Right hindlimb (tissue), 1 donor: ENCODE measurements at regions not wholly inside any gene's neighbourhood (a gene's known extent, or its start where the extent isn't known, plus 50 kb on each side); places are given as distances from the start of the nearest gene placed in this dataset.
"Not testable (repeated sequence)": the region's sequence is repeated elsewhere in the genome, so short reads cannot be mapped to it uniquely, and the experiment has no call there.

Experiments
- DNase-seq: peaks from one replicate; pipeline ENCODE4 v3.0.0-alpha.2; 2018

DNA sequence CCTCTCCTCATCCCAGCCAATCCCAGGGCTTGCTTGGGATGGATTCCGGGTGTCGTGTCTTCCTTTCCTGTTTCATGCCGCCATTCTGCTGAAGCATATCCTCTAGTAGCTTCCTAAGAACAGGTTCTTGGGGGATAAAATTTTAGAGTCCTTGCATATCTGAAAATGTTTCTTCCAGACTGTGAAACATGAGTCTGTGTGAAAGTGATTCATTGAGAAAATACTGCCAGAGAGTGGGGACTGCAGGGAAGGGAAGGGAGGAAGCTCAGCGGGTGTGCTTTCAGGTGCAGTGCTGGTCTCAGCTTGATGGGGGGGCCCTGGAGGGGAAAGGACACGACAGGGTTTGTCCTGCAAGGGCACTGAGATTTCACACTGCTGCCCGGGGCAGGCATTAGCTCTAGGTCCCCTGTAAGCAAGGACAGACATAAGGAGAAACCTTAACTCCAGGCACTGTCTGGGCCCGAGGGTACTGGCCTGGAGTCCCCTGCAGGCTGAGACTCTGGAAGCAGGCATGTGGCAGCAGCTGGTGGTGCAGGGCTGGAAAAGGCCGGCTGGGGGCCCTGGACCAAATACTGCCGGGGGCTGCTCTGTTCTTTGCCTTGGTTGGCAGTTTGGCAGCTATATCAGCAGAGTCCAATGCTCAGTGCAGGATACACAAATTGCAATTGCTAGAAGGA lies 97.6 kb upstream of the HS6ST1 start:
- peak; percentile 6 for DNase-seq

DNA sequence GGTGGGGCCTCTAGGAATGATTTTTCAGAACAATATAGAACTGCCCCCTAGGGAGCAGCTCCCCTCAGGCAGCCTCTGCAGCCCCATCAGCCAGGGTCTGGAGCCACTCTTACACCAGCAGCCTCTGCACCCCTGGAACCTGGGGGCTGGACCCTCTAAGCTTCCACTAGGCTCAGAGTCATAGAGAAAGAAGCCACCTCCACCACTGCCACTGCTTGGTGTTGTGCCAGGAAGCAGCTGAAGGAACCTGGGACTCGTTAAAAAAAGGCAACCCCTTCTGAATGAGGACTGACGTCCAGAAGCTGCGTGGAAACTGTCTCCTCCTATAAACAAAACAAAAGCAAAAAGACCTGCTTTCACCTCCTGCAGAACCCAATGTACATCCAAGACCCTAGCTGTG lies 98.1 kb upstream of the HS6ST1 start:
- peak; percentile 4 for DNase-seq

DNA sequence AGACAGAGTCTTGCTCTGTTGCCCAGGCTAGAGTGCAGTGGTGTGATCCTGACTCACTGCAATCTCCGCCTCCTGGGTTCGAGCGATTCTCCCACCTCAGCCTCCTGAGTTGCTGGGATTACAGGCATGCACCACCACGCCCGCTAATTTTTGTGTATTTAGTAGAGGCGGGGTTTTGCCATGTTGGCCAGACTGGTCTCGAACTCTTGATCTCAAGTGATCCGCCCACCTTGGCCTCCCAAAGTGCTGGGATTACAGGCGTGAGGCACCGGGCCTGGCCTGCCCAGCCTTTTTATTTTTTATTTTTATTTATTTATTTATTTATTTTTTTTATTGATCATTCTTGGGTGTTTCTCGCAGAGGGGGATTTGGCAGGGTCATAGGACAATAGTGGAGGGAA lies 98.6 kb upstream of the HS6ST1 start:
- DNase-seq, result not testable (repeated sequence)

DNA sequence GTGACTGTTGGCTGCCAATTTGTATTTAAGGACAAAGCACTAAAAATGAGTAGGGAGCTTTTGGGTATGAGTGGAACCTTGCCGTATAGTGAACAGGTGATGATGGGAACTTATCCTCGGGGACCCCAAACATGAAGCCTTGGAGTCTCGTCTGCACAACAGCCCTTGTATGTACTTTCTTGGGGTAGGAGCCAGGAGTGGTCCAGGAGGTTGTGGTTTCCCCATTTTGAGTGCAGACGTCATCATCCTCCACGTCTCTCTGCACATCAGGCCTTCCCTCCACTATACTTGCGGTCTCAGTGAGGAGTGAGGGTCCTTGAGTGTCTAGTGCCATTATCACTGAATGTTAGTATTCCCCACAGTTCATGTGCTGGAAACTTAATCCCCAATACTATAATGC lies 101.5 kb upstream of the HS6ST1 start:
- no peak for DNase-seq

DNA sequence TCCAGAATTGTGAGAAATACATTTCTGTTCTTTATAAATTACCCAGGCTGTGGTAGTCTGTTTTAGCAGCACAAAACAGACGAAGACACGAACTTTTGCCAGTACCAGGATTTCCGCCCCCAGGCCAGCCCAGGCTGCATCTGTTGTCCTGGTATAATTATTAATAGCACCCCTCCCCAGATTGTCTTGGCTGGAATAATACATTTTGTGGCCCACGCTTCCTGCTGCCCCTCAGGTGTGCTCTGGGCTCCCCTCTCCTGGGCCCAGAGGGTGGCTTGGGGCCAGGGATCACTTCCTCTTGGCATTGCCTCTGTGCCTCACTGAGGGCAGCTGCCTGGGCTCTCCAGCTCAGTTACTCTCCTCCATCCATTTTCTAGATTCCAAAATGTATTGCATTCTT lies 102.1 kb upstream of the HS6ST1 start:
- peak; percentile 9 for DNase-seq

DNA sequence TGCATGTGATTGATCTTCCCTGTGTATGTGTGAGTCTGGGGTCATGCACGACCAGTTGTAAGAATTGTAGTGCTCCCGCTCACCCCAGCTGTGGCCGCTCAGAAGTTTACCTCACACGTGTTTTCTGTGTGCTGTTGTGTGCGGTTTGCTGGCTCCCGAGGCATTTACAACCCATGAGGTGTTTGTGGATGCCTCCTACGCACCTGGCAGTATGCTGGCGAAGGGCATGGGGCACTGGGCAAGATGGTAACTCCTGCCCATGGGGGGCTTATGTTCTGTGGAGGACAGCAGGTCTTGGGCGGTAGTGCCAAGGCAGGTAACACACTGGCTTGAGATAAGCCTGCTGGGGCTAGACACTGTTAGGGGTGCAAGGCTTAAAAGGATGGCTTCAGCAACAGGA lies 102.6 kb upstream of the HS6ST1 start:
- DNase-seq, result peak; percentile 12

DNA sequence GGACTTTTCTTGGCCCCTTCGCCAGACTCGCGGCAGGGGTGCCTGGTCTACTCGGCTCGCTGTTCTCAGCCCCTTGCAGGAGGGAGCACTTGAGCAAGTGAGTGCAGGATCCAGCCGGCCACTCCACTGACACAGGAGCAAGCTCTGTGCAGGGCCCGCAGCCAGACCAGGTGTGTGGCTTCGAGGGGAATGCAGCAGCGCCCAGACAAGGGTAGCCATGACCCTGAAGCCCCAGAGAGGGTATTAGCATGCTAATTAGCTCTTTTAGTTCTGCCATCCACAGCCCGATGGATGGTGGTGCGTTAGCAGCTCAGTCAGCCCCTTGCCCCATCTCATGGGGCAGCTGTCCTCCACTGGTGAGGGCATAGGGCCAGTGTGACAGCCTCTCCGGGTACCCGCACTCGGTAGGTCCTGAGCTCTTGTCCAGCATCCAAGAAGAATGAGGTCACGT lies 103.2 kb upstream of the HS6ST1 start:
- peak; percentile 12 for DNase-seq

DNA sequence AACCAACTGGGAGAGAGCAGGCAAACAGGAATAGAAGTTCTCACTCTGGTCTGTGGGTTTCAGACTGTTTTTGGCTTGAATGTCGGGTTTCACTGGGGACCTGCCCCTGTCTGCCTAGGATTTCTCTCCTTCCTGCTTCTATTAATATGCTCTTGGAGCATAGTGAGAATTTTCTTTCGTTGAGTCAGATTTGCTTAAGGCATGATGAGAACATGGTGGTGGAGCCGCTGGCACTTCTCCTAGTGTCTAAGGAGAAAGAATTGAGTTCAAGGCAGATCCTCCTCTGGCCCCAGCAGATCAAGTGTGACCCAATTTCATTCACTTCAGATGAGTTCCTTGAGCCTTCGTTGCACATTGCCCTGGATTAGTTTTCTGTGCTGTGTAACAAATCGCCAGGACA lies 103.9 kb upstream of the HS6ST1 start:
- no peak for DNase-seq

DNA sequence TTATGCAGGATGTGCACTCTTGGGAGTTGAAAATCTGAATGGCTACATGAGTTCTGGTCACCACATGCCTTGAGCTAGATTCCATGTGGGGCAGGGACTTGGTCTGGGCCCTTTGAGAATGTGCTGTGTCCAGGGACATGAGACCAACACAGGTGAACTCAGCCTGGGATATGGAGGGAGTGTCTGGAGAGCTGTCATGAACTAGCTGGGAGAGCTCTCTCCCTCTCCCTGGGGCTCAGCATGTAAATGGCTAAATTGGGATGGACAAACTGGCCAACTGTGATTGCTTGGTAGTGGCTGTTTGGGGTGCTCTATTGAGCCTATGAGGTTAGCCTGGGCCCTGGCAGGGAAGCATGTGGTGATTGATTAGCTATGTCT lies 105.1 kb upstream of the HS6ST1 start:
- DNase-seq, result peak; percentile 8

DNA sequence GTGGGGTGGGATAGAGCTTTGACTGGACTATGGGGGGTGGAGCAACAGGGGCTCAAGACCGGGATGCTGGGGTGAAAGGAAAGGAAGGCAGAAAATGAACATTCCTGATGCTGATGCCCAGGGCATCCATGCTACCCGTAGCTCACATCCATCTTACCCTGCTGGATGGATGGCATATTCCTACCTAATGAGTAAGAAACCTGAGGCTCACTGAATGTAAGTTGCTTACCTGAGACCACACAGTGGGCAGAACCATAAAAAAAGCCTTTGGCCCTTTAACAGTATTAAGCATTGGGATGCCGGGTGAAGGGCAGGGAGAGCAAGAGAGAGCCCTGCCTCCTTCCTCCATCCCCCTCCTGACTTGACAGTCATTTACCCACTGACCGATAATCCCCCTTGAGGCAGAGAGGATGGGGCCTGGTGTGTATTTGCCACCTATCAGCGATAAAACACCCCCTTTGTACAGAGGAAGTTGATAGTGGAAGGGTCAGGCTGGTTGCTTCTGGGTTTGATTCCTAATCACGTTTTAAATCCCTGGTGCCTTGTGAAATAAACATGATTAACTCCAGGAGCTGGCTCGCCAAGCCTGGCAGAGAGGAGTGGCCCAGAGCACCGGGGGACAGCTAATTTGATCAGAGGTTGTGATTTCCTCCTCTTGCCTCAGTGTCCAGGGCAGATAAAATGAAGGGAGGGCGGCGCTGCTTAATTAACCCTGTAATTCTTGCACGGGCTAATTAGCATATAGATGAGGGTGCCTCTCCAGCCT lies 105.9 kb upstream of the HS6ST1 start:
- peak; percentile 3 for DNase-seq

DNA sequence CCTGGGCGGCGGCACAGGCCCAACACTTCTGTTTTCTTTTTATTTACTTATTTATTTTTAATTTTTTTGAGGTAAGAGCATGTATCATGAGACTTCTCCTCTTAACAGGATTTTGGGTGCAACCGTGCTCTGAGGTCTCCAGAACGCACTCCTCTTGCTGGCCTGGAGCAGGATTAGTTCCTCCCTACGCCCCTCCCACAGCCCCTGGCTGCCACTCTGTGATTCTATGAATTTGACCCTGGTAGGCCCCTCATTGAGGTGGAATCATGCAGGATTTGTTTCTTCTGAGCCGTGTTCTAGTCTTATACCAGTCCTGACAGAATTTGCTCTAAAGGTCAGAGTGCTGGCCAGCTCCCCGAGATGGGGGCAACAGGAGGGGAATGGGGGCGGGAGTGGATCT lies 106.5 kb upstream of the HS6ST1 start:
- peak; percentile 12 for DNase-seq

DNA sequence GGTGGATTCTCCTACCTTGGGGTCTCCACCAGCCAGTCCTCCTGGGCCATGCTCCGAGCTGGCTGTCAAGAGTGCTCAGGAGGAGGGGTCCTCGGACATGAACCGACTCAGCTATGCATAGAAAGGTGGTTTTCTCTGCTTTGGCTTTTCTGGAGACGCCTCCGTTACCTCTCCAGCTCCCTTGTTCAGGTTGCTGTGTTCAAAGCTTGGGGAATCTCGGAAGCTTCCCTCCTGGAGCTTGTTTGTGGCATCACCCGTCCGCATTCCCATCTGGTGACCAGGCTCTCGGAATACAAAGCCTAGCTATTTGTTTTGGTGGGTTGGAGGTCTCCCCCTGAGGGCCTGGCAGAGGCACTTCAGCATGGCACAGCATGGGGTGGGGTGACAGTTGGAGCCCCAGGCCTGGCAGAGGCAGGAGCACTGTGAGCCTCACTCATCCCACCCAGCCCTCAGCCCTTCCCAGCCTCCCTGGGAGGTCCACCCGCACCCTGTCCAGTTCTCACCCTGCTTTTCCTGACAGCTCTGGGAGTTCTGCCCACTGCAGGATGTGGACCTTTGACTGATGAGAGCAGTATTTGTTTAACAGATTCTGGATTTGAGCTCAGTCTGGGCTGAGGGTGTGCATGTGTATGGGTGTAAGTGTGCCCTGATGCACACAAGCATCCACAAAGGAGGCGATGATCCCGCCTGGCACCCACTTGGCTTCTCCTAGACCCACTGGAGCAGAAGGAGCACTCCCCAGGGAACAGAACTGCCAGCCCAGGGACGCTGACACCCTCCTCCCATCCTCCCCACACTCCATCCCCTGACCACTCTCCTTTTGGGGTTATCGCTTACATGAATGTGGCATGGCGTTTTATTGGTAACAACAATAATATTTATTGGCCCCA lies 107.3 kb upstream of the HS6ST1 start:
- peak; percentile 14 for DNase-seq

DNA sequence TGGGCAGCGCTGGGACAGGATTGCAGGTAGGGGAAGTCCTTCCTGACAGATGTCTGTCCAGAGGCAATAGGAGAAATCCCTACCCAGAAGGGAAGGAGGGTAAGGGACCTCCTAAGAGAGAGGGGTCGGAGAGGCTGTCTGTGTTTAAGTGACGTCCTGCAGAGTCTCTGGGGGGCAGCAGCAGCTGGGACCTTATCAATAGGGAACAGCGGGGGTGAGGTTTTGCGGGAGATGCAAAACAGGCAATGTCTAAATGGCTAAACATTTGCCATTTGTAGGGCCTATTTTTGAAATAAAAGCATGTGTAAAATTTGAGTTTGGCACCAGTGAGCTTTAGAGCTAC lies 108.7 kb upstream of the HS6ST1 start:
- peak; percentile 2 for DNase-seq

DNA sequence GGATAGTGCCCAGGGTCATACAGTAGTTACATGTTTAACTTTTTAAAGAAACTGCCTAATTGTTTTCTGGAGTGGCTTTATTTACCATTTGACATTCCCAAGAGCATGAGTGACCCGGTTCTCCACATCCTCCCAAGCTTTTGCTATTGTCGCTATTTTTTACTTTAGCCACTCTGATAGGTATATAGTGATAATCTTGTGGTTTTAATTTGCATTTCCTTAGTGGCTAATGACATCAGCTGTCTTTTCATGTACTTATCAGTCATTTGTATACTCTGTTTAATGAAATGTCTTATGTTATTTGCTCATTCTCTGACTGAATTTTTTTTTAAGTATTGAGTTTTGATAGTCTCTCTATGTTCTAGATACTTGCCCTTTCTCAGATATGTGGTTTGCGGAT lies 109.7 kb upstream of the HS6ST1 start:
- DNase-seq, result peak; percentile 1

DNA sequence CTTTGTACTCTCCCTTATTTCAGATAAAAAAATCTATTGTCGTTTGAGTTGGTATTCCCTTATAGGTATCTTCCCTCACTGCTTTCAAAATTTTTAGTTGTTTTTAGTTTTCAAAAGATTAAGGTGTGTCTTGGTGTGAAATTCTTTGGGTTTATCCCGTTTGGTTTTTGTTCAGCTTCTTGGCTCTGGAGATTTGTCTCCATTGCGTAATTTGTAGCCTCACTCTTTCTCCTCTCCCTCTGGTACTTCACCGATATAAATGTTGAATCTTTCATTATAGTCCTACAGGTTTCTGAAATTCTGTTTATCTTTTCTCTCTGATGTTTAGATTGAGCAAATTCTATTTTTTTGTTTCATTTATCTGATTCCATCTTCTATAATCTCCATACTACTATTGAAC lies 113.8 kb upstream of the HS6ST1 start:
- no peak for DNase-seq

DNA sequence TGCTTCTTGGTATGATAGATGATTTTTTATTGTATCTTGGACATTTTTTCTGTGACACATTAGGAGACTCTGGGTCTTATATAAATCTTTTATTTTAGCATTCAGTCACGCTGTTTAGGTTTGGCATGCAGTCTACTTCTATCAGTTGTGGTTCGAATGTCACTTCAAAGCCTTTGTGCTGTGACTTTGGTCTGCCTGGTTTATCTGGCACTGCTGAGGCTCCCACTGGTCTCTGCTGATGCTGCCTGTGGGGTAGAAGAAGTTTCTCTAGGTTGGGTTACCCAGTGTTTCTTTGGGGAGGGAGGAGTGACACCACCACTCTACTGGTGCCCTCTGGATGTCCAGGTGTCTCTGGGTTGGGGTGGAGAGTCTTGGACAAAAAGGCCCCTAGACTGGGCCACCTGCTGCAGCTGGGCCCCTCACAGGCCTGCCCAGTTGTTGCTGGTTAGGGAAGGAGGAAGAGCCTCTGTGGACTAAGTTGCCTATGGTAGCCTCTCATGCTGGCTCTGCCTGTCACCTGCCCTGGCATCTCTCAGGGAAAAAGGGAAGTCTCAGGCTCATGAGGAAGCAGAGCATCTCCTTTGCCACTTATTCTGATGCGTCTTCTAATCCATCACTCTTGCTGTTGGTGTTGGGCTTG lies 115.4 kb upstream of the HS6ST1 start:
- DNase-seq, result peak; percentile 1

DNA sequence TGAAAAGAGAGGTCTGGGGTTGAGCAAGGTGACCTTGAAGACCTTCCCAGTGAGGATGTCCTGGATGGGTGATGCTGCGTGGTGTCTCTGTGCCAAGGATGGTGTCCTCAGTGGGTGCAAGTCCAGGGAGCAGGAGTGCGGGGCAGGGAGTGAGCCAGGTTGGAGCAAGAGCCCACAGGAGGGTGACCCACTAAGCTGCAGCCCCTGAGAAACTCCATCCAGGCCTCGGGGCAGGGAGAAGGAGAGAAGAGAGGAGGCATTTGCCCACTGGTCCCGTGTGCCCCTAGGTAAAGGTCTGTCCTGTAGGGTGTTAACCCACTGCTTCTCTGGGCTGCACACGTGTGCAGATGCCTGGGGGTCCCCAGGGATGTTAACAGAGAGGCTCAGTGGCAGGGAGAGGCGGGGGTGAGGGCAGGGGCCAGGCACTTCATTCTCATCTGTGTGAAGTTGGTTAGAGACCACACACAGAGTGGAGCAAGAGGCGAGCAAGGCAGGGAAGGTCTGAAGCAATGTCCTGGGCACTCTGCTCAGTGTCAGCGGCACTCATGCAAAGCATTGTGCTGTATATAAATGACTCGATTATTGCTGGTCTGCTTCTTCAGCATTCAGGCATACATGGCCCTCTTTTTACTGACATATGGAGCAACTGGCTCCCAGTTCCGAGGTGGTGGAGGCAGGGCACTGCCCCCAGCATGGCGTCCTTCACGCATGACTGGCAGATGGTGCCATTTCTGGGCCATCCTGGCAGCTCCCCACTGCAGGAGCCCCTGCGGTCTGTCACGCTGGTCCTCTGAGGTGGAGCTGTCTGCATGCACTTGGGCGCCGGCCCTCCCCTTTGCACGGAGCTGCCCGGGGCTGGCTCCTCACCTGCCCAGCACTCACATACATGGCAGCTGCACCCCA lies 117.2 kb upstream of the HS6ST1 start:
- DNase-seq, result peak; percentile 14

DNA sequence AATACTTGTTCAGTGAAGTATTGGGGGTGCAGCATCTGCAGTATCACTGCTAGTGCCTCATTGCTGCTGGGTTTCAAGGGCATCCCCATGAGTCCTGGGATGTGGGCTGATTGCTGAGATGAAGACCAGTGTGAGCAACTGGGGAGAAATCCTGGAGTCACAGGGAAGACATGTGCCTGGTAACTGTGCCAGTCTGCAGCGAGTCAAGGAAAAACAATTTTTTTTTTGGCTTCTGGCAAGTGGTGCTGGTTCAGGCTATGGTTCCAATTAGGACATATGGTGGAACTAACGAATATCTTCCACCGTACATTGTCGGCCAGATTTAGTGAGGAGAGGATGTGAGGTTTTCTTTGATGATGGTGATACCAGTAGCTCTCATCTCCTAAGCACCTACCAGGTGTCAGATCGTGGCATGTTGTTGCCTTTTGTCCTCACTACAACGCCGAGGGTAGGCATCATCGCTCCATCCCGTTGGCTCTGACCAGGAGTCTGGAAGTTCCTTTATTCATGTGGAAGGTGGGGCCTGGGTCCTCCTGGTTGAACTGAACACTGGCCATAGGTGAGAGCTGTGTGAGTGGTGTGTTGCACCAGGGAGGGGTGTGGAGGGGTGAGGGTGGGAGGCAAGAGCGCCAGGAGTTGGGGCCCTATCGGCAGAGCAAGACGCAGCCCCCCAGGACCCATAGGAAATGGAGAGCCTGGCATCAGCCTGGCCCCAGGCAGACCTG lies 118.0 kb upstream of the HS6ST1 start:
- peak; percentile 3 for DNase-seq

DNA sequence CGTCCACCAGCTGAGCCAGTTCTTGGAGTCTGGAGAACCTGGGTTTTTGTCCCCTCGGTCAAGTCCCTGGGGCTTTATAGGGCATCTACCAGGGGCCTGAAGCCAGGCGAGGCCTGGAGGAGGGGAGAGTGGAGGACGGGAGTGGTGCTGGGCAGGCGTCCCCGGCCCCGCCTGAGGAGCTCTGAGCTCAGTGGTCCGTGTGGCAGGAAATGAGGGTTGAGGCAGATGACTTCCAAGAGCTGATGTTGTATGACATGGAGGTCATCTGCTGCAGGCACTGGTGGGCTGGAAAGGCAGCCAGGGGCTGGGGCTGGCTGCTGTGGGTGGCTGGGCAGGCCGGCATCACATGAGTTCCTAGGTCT lies 118.5 kb upstream of the HS6ST1 start:
- DNase-seq, result peak; percentile 10

DNA sequence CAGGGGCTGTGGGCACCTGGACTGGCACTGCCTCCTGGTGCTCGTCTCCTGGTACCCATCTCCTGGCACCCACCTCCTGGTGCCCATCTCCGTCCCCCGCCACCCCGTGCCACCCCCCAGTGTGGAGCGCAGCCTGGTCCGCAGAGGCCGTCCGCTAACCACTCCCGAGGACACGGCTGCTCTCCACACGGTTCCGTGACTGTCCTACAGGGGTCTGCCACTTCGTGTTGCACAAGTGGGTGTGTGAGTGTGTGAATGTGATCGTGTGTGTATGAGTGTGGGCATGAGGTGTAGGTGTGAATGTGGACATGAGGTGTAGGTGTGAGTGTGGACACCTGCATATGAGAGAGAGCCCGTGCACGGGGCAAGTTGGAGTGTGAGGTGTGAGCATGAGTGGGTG lies 119.4 kb upstream of the HS6ST1 start:
- peak; percentile 11 for DNase-seq

DNA sequence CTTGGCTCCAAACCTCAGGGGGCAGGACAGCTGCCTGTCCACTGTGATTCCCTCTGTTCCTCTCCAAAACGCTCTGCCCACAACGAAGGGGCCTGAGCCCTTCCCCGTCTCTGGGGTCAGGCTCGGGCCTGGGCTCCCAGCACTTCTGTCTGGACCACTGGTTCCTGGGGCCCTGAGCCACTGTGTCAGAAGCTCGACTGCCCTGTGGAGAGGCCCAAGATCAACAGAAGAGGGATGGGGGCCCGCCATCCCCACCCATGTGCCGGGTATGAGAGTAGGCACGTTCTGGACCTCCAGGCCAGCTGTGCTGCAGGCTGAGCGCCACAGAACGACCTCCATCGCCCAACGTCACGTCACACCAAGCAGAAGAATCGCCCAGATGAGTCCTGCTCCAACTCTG lies 119.9 kb upstream of the HS6ST1 start:
- DNase-seq, result peak; percentile 11
